H9 (cell line): ENCODE measurements at regions not wholly inside any gene's neighbourhood (a gene's known extent, or its start where the extent isn't known, plus 50 kb on each side); places are given as distances from the start of the nearest gene placed in this dataset.

Source experiments
- DNase-seq: peaks from one replicate; pipeline ENCODE4 v3.0.0-alpha.2; 2017
- H2AFZ ChIP-seq: one replicate; pipeline ENCODE4 v1.6.1; 2013; ENCODE audit warnings: mild to moderate bottlenecking, low read length, control low read depth, moderate library complexity
- H2AK5ac ChIP-seq: 2 replicates; pipeline ENCODE4 v1.6.1; 2013; ENCODE audit warnings: low read length, control low read depth, mixed read lengths; ENCODE audit not compliant: insufficient read length
- H2BK120ac ChIP-seq: one replicate; pipeline ENCODE4 v1.6.1; 2013; ENCODE audit warnings: low read depth, mild to moderate bottlenecking, low read length, control low read depth, inconsistent platforms; ENCODE audit not compliant: poor library complexity, severe bottlenecking
- H2BK12ac ChIP-seq: 2 replicates; pipeline ENCODE4 v1.6.1; 2013; ENCODE audit warnings: low read length, control low read depth, mixed read lengths, low read depth; ENCODE audit not compliant: insufficient read length
- H2BK15ac ChIP-seq: 2 replicates; pipeline ENCODE4 v1.6.1; 2013; ENCODE audit warnings: low read depth, low read length, control low read depth
- H2BK20ac ChIP-seq: one replicate; pipeline ENCODE4 v1.6.1; 2013; ENCODE audit warnings: low read depth, mild to moderate bottlenecking, low read length, control low read depth, inconsistent platforms; ENCODE audit not compliant: poor library complexity, severe bottlenecking
- H2BK5ac ChIP-seq: 2 replicates; pipeline ENCODE4 v1.6.1; 2013; ENCODE audit warnings: low read length, control low read depth, mixed read lengths; ENCODE audit not compliant: insufficient read length
- H3K14ac ChIP-seq: 2 replicates; pipeline ENCODE4 v1.6.1; 2013; ENCODE audit warnings: low read length, control low read depth; ENCODE audit not compliant: insufficient read depth
- H3K18ac ChIP-seq: 2 replicates; pipeline ENCODE4 v1.6.1; 2013; ENCODE audit warnings: low read depth, mild to moderate bottlenecking, mixed read lengths, low read length, control low read depth; ENCODE audit not compliant: insufficient read length
- H3K23ac ChIP-seq: 2 replicates; pipeline ENCODE4 v1.6.1; 2013; ENCODE audit warnings: low read length, control low read depth, mixed read lengths, low read depth; ENCODE audit not compliant: insufficient read length
- H3K23me2 ChIP-seq: 2 replicates; pipeline ENCODE4 v1.6.1; 2013; ENCODE audit warnings: low read depth, mild to moderate bottlenecking, mixed read lengths, low read length, control low read depth; ENCODE audit not compliant: insufficient read length, poor library complexity, severe bottlenecking
- H3K27ac ChIP-seq: 2 replicates; pipeline ENCODE4 v1.5.1; 2013; ENCODE audit warnings: low read length, control low read depth, mixed read lengths, low read depth; ENCODE audit not compliant: insufficient read length
- H3K27me3 ChIP-seq: 2 replicates; pipeline ENCODE4 v1.6.1; 2013; ENCODE audit warnings: low read length, control low read depth, inconsistent platforms; ENCODE audit not compliant: insufficient read depth
- H3K4ac ChIP-seq: 2 replicates; pipeline ENCODE4 v1.6.1; 2013; ENCODE audit warnings: low read depth, mild to moderate bottlenecking, control low read depth, inconsistent platforms, low read length, moderate library complexity
- H3K4me1 ChIP-seq: 2 replicates; pipeline ENCODE4 v1.6.1; 2013; ENCODE audit warnings: low read length, control low read depth, inconsistent platforms; ENCODE audit not compliant: insufficient read depth
- H3K4me2 ChIP-seq: 2 replicates; pipeline ENCODE4 v1.6.1; 2013; ENCODE audit warnings: low read length, control low read depth, mixed read lengths; ENCODE audit not compliant: insufficient read length, insufficient read depth
- H3K56ac ChIP-seq: 2 replicates; pipeline ENCODE4 v1.6.1; 2013; ENCODE audit warnings: low read depth, mild to moderate bottlenecking, mixed read lengths, low read length, control low read depth; ENCODE audit not compliant: insufficient read length
- H3K79me1 ChIP-seq: 2 replicates; pipeline ENCODE4 v1.6.1; 2013; ENCODE audit warnings: low read depth, mild to moderate bottlenecking, moderate library complexity, low read length, control low read depth, inconsistent platforms; ENCODE audit not compliant: insufficient read depth, poor library complexity, severe bottlenecking
- H3K79me2 ChIP-seq: 2 replicates; pipeline ENCODE4 v1.6.1; 2013; ENCODE audit warnings: low read length, control low read depth, inconsistent platforms; ENCODE audit not compliant: insufficient read depth
- H3K9ac ChIP-seq: 2 replicates; pipeline ENCODE4 v1.6.1; 2013; ENCODE audit warnings: low read length, control low read depth, mixed read lengths; ENCODE audit not compliant: insufficient read length; ENCODE audit errors: extremely low read depth
- H3K9me3 ChIP-seq: one replicate; pipeline ENCODE4 v1.6.1; 2013; ENCODE audit warnings: low read depth, low read length, inconsistent platforms; ENCODE audit not compliant: control insufficient read depth
- H3T11ph ChIP-seq: one replicate; pipeline ENCODE4 v1.6.1; 2013; ENCODE audit warnings: mild to moderate bottlenecking, low read length, control low read depth, inconsistent platforms
- H4K20me1 ChIP-seq: one replicate; pipeline ENCODE4 v1.6.1; 2013; ENCODE audit not compliant: control insufficient read depth, insufficient read length, insufficient read depth
- H4K5ac ChIP-seq: 2 replicates; pipeline ENCODE4 v1.6.1; 2013; ENCODE audit warnings: low read depth, mild to moderate bottlenecking, mixed read lengths, low read length, control low read depth; ENCODE audit not compliant: insufficient read length
- H4K8ac ChIP-seq: replicated peaks from 2 replicates; pipeline ENCODE4 v1.6.1; 2013; ENCODE audit warnings: low read length, control low read depth, mixed read lengths, low read depth; ENCODE audit not compliant: insufficient read length
- H4K91ac ChIP-seq: 2 replicates; pipeline ENCODE4 v1.6.1; 2013; ENCODE audit warnings: low read depth, mild to moderate bottlenecking, moderate library complexity, mixed read lengths, low read length, control low read depth; ENCODE audit not compliant: insufficient read length
- H3K27ac Mint-ChIP-seq, 3 experiments: 2 replicates in 2 of 3; 3 replicates in 1 of 3; pipeline ENCODE4 v1.8.0; 2020 to 2021; ENCODE audit warnings: mixed read lengths in 3 of 3, mild to moderate bottlenecking in 1 of 3, moderate library complexity in 1 of 3
- H3K27me3 Mint-ChIP-seq: 2 replicates; pipeline ENCODE4 v1.8.0; 2021; ENCODE audit warnings: low read depth, mild to moderate bottlenecking, moderate library complexity, mixed read lengths
- H3K36me3 Mint-ChIP-seq, 3 experiments: 2 replicates in 2 of 3; 3 replicates in 1 of 3; pipeline ENCODE4 v1.8.0; 2020 to 2021; ENCODE audit warnings: low read depth in 3 of 3, mixed read lengths in 3 of 3; ENCODE audit not compliant: insufficient read depth in 1 of 3
- H3K4me1 Mint-ChIP-seq, 2 experiments: 2 replicates each; pipeline ENCODE4 v1.8.0; 2020; ENCODE audit warnings: mixed read lengths in 2 of 2
- H3K4me3 Mint-ChIP-seq, 2 experiments: 2 replicates in 1 of 2; 3 replicates in 1 of 2; pipeline ENCODE4 v1.8.0; 2020 to 2021; ENCODE audit warnings: mild to moderate bottlenecking in 2 of 2, mixed read lengths in 2 of 2, moderate library complexity in 1 of 2
- H3K9me3 Mint-ChIP-seq, 2 experiments: 2 replicates in 1 of 2; 3 replicates in 1 of 2; pipeline ENCODE4 v1.8.0; 2020; ENCODE audit warnings: mild to moderate bottlenecking in 2 of 2, mixed read lengths in 2 of 2, moderate library complexity in 1 of 2
- CTCF ChIP-seq: fragments of 200-600 bp; sonication (generic); conservative IDR thresholded peaks from 3 replicates; pipeline ENCODE4 v1.8.0; 2021; ENCODE audit warnings: antibody characterized with exemption, mild to moderate bottlenecking
- WGBS: extraction: QIAGEN DNeasy Blood & Tissue Kit; methylation state at CpG from one replicate; pipeline ENCODE4 v1.1.7; 2013; ENCODE audit warnings: missing lambda C conversion rate, low lambda C conversion rate, mixed read lengths; ENCODE audit not compliant: insufficient read length; ENCODE audit errors: extremely low coverage; 5-methylcytosine and 5-hydroxymethylcytosine counted together

DNA sequence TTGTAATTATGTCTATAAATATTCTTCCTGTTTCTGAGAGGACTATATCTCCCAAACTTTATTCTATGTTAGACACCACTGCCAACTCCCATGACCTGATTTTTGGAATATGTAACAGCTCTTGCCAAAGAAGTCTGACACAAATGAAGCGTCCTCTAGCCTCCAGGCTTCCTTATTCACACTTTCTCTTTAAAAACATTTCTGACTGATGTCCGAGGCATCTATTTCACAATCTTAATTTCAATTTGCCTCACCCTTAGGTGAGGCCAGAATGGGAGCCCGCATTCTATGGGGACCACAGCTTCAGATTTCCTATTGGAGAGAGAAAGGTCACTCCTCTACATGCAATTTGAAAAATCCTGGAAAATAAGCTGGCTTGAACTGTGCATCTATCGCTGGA is 873.2 kb downstream of the GATA3 start:
- no CpG with 5 or more reads among the region's 4 CpGs for WGBS
- no peaks in the 10 kb centered on the region for H3K79me2 ChIP-seq

More for the DNA sequence above, 873.2 kb downstream of the GATA3 start:
- no peak overlapping the region for H2BK120ac ChIP-seq
- no peak overlapping the region for H2BK15ac ChIP-seq
- no peaks in the 10 kb centered on the region for H3K9me3 ChIP-seq
- no peak overlapping the region for H2BK20ac ChIP-seq
- H2AFZ ChIP-seq: no peak overlapping the region
- no peak overlapping the region for H4K5ac ChIP-seq
- no peak overlapping the region for H4K91ac ChIP-seq
- no peak overlapping the region for H2BK5ac ChIP-seq
- H3K9ac ChIP-seq: no peak overlapping the region
- H3K4me2 ChIP-seq: no peak overlapping the region
- no peak overlapping the region for H2AK5ac ChIP-seq
- no peaks in the 10 kb centered on the region for H3K27me3 ChIP-seq
- H3K4me1 ChIP-seq: no peaks in the 10 kb centered on the region
- Mint-ChIP-seq H3K4me1 (no peaks in the 10 kb centered on the region), H3K36me3 (0 out of 7 replicates have a peak, but pooled peaks cover 0 to 3% (median 0%) of the 10 kb centered on the region in 3 experiments), H3K27me3 (peaks cover 3% of the 10 kb centered on the region; the same call in 1 of the 2 replicates), H3K4me3 (no peak overlapping the region), H3K27ac (no peak overlapping the region), H3K9me3 (no peaks in the 10 kb centered on the region)
- H4K20me1 ChIP-seq: no peaks in the 10 kb centered on the region
- TF ChIP-seq CTCF: no peak
- H3K79me1 ChIP-seq: no peaks in the 10 kb centered on the region
- H3K23me2 ChIP-seq: no peaks in the 10 kb centered on the region
- no peak overlapping the region for H3K23ac ChIP-seq
- no peak overlapping the region for H3K18ac ChIP-seq
- no peak for DNase-seq
- no peak overlapping the region for H2BK12ac ChIP-seq
- H3K56ac ChIP-seq: no peak overlapping the region
- H3K4ac ChIP-seq: no peak overlapping the region
- H4K8ac ChIP-seq: no peak overlapping the region
- no peak overlapping the region for H3T11ph ChIP-seq
- no peak overlapping the region for H3K27ac ChIP-seq
- no peak overlapping the region for H3K14ac ChIP-seq
